SK-N-SH treated with all-trans-retinoic acid at 6 μM for 48 hours (cell line): ENCODE measurements at regions not wholly inside any gene's neighbourhood (a gene's known extent, or its start where the extent isn't known, plus 50 kb on each side); places are given as distances from the start of the nearest gene placed in this dataset.

Experiments used
- ATAC-seq: fragments of 200-7000 bp; cut with Tn5 transposase; 3 replicates; pipeline ENCODE4 v1.9.1; 2020; ENCODE audit warnings: mild to moderate bottlenecking, moderate library complexity
- ARNTL ChIP-seq: fragments of 450-650 bp; formaldehyde crosslinking; IDR thresholded peaks from 2 replicates; pipeline ENCODE4 v1.5.0; 2020; ENCODE audit warnings: low read depth, mild to moderate bottlenecking, moderate library complexity, borderline replicate concordance
- BACH2 ChIP-seq: fragments of 250-450 bp; sonication (Bioruptor Pico); IDR thresholded peaks from 2 replicates; pipeline ENCODE4 v1.9.0; 2021; ENCODE audit warnings: mild to moderate bottlenecking, borderline replicate concordance
- CSDC2 ChIP-seq: fragments of 250-450 bp; sonication (Bioruptor Pico); IDR thresholded peaks from 2 replicates; pipeline ENCODE4 v1.5.0; 2020; ENCODE audit warnings: mild to moderate bottlenecking, moderate library complexity
- ESRRG ChIP-seq: fragments of 250-450 bp; sonication (Bioruptor Pico); IDR thresholded peaks from 2 replicates; pipeline ENCODE4 v1.6.1; 2021; ENCODE audit warnings: mild to moderate bottlenecking
- GLIS3 ChIP-seq: fragments of 250-450 bp; sonication (Bioruptor Pico); IDR thresholded peaks from 2 replicates; pipeline ENCODE4 v1.5.0; 2020; ENCODE audit warnings: mild to moderate bottlenecking, moderate library complexity
- ISL1 ChIP-seq: fragments of 250-450 bp; sonication (Bioruptor Pico); IDR thresholded peaks from 2 replicates; pipeline ENCODE4 v2.1.2; 2022; ENCODE audit warnings: mild to moderate bottlenecking, moderate library complexity
- OSR1 ChIP-seq: fragments of 250-450 bp; sonication (Bioruptor Pico); IDR thresholded peaks from 2 replicates; pipeline ENCODE4 v1.8.0; 2022; ENCODE audit warnings: moderate library complexity, mild to moderate bottlenecking, inconsistent platforms
- PPARA ChIP-seq: fragments of 250-450 bp; sonication (Bioruptor Pico); IDR thresholded peaks from 2 replicates; pipeline ENCODE4 v1.5.0; 2020; ENCODE audit warnings: mild to moderate bottlenecking, borderline replicate concordance
- RARB ChIP-seq: fragments of 250-450 bp; sonication (Bioruptor Pico); IDR thresholded peaks from 2 replicates; pipeline ENCODE4 v1.8.0; 2021; ENCODE audit warnings: mild to moderate bottlenecking, moderate library complexity
- SNAI2 ChIP-seq: fragments of 250-450 bp; sonication (Bioruptor Pico); IDR thresholded peaks from 2 replicates; pipeline ENCODE4 v1.5.0; 2020; ENCODE audit warnings: mild to moderate bottlenecking, moderate library complexity
- TCF4 ChIP-seq: fragments of 250-450 bp; sonication (Bioruptor Pico); IDR thresholded peaks from 2 replicates; pipeline ENCODE4 v1.8.0; 2021; ENCODE audit warnings: mild to moderate bottlenecking, moderate library complexity, borderline replicate concordance
- TOX ChIP-seq: fragments of 250-450 bp; sonication (Bioruptor Pico); IDR thresholded peaks from 2 replicates; pipeline ENCODE4 v1.8.0; 2021; ENCODE audit warnings: mild to moderate bottlenecking, moderate library complexity, borderline replicate concordance
- ZC3H10 ChIP-seq: fragments of 250-450 bp; sonication (Bioruptor Pico); IDR thresholded peaks from 2 replicates; pipeline ENCODE4 v1.5.1; 2021; ENCODE audit warnings: mild to moderate bottlenecking, moderate library complexity
- ZFP3 ChIP-seq: fragments of 250-450 bp; sonication (Bioruptor Pico); IDR thresholded peaks from 2 replicates; pipeline ENCODE4 v1.5.0; 2020; ENCODE audit warnings: mild to moderate bottlenecking, moderate library complexity
- ZFP30 ChIP-seq: fragments of 450-650 bp; formaldehyde crosslinking; IDR thresholded peaks from 2 replicates; pipeline ENCODE4 v1.5.0; 2022; ENCODE audit warnings: mild to moderate bottlenecking, moderate library complexity
- ZNF565 ChIP-seq: fragments of 450-650 bp; formaldehyde crosslinking; conservative IDR thresholded peaks from 2 replicates; pipeline ENCODE4 v1.5.0; 2020; ENCODE audit warnings: low read depth, mild to moderate bottlenecking, moderate library complexity
- TF ChIP-seq, protein P1 (sequence below): fragments of 250-450 bp; sonication (Bioruptor Pico); IDR thresholded peaks from 2 replicates; pipeline ENCODE4 v1.8.0; 2021; ENCODE audit warnings: low read depth, mild to moderate bottlenecking, moderate library complexity, borderline replicate concordance
- TF ChIP-seq, protein P2 (sequence below): fragments of 250-450 bp; sonication (Bioruptor Pico); IDR thresholded peaks from 2 replicates; pipeline ENCODE4 v1.5.1; 2020; ENCODE audit warnings: low read depth, mild to moderate bottlenecking, moderate library complexity
- TF ChIP-seq, protein P3 (sequence below): fragments of 250-450 bp; sonication (Bioruptor Pico); IDR thresholded peaks from 2 replicates; pipeline ENCODE4 v1.5.0; 2020; ENCODE audit warnings: mild to moderate bottlenecking, moderate library complexity
- TF ChIP-seq, protein P4 (sequence below): fragments of 250-450 bp; sonication (Bioruptor Pico); IDR thresholded peaks from 2 replicates; pipeline ENCODE4 v1.8.0; 2020; ENCODE audit warnings: mild to moderate bottlenecking, moderate library complexity, borderline replicate concordance
- TF ChIP-seq, protein P5 (sequence below): fragments of 250-450 bp; sonication (Bioruptor Pico); IDR thresholded peaks from 2 replicates; pipeline ENCODE4 v1.5.1; 2021; ENCODE audit warnings: mild to moderate bottlenecking, moderate library complexity

DNA sequence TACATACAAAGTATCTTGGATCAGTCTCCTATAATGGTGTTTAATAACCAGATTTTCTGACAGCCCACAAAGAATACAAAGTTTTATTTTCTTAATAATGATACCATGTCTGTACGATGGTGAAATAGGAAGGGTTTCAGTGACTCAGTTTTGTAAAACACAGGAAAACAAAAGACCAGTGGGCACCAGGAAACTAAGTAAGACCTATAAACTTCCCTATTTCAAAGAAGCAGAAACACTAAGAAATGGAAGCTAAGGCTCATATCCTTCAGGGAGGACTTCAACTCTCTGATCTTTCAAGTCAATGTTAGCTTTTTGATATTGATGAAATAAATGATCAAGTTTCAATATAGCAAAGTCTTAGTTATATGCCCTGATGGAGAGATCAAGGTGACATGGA lies 196.0 kb downstream of the DUSP6 start:
- no peak for ATAC-seq
- TF ChIP-seq GLIS3: no peak
- TF ChIP-seq CSDC2 (CRISPR knock-in tag): no peak
- TF ChIP-seq ESRRG (CRISPR knock-in tag): no peak
- TF ChIP-seq, protein P1, sequence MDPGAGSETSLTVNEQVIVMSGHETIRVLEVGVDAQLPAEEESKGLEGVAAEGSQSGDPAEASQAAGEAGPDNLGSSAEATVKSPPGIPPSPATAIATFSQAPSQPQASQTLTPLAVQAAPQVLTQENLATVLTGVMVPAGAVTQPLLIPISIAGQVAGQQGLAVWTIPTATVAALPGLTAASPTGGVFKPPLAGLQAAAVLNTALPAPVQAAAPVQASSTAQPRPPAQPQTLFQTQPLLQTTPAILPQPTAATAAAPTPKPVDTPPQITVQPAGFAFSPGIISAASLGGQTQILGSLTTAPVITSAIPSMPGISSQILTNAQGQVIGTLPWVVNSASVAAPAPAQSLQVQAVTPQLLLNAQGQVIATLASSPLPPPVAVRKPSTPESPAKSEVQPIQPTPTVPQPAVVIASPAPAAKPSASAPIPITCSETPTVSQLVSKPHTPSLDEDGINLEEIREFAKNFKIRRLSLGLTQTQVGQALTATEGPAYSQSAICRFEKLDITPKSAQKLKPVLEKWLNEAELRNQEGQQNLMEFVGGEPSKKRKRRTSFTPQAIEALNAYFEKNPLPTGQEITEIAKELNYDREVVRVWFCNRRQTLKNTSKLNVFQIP (CRISPR knock-in tag): no peak
- TF ChIP-seq, protein P2, sequence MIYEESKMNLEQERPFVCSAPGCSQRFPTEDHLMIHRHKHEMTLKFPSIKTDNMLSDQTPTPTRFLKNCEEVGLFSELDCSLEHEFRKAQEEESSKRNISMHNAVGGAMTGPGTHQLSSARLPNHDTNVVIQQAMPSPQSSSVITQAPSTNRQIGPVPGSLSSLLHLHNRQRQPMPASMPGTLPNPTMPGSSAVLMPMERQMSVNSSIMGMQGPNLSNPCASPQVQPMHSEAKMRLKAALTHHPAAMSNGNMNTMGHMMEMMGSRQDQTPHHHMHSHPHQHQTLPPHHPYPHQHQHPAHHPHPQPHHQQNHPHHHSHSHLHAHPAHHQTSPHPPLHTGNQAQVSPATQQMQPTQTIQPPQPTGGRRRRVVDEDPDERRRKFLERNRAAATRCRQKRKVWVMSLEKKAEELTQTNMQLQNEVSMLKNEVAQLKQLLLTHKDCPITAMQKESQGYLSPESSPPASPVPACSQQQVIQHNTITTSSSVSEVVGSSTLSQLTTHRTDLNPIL (CRISPR knock-in tag): no peak
- no peak for TF ChIP-seq TOX (CRISPR knock-in tag)
- TF ChIP-seq ARNTL: no peak
- no peak for TF ChIP-seq ZNF565 (CRISPR knock-in tag)
- no peak for TF ChIP-seq ZFP30 (CRISPR knock-in tag)
- TF ChIP-seq OSR1 (CRISPR knock-in tag): no peak
- TF ChIP-seq, protein P3, sequence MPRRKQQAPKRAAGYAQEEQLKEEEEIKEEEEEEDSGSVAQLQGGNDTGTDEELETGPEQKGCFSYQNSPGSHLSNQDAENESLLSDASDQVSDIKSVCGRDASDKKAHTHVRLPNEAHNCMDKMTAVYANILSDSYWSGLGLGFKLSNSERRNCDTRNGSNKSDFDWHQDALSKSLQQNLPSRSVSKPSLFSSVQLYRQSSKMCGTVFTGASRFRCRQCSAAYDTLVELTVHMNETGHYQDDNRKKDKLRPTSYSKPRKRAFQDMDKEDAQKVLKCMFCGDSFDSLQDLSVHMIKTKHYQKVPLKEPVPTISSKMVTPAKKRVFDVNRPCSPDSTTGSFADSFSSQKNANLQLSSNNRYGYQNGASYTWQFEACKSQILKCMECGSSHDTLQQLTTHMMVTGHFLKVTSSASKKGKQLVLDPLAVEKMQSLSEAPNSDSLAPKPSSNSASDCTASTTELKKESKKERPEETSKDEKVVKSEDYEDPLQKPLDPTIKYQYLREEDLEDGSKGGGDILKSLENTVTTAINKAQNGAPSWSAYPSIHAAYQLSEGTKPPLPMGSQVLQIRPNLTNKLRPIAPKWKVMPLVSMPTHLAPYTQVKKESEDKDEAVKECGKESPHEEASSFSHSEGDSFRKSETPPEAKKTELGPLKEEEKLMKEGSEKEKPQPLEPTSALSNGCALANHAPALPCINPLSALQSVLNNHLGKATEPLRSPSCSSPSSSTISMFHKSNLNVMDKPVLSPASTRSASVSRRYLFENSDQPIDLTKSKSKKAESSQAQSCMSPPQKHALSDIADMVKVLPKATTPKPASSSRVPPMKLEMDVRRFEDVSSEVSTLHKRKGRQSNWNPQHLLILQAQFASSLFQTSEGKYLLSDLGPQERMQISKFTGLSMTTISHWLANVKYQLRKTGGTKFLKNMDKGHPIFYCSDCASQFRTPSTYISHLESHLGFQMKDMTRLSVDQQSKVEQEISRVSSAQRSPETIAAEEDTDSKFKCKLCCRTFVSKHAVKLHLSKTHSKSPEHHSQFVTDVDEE (CRISPR knock-in tag): no peak
- no peak for TF ChIP-seq ISL1 (CRISPR knock-in tag)
- TF ChIP-seq, protein P4, sequence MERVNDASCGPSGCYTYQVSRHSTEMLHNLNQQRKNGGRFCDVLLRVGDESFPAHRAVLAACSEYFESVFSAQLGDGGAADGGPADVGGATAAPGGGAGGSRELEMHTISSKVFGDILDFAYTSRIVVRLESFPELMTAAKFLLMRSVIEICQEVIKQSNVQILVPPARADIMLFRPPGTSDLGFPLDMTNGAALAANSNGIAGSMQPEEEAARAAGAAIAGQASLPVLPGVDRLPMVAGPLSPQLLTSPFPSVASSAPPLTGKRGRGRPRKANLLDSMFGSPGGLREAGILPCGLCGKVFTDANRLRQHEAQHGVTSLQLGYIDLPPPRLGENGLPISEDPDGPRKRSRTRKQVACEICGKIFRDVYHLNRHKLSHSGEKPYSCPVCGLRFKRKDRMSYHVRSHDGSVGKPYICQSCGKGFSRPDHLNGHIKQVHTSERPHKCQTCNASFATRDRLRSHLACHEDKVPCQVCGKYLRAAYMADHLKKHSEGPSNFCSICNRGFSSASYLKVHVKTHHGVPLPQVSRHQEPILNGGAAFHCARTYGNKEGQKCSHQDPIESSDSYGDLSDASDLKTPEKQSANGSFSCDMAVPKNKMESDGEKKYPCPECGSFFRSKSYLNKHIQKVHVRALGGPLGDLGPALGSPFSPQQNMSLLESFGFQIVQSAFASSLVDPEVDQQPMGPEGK: no peak
- TF ChIP-seq RARB (CRISPR knock-in tag): no peak
- no peak for TF ChIP-seq TCF4 (CRISPR knock-in tag)
- TF ChIP-seq, protein P5, sequence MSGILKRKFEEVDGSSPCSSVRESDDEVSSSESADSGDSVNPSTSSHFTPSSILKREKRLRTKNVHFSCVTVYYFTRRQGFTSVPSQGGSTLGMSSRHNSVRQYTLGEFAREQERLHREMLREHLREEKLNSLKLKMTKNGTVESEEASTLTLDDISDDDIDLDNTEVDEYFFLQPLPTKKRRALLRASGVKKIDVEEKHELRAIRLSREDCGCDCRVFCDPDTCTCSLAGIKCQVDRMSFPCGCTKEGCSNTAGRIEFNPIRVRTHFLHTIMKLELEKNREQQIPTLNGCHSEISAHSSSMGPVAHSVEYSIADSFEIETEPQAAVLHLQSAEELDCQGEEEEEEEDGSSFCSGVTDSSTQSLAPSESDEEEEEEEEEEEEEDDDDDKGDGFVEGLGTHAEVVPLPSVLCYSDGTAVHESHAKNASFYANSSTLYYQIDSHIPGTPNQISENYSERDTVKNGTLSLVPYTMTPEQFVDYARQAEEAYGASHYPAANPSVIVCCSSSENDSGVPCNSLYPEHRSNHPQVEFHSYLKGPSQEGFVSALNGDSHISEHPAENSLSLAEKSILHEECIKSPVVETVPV (CRISPR knock-in tag): no peak
- no peak for TF ChIP-seq SNAI2
- TF ChIP-seq PPARA (CRISPR knock-in tag): no peak
- no peak for TF ChIP-seq ZC3H10 (CRISPR knock-in tag)
- no peak for TF ChIP-seq ZFP3 (CRISPR knock-in tag)

DNA sequence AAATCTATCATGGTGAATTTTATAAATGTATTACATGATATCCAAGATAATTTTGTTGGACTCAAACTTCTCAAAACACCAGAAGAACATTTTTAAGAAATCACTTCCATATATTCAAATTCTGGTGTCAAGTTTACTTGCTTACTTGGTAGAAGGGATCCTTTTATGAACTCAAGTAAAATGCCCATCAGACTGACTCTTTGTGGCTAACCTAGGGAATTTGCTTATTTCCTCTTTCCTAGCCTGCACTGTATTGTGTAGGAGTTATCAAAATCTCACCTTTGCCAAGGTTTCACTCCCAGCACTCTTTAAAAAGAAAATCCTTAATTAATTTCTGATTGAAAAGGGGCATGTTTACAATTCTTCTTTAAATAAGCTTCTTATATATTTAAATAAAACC lies 196.5 kb downstream of the DUSP6 start:
- no peak for ATAC-seq
- TF ChIP-seq, protein P1 (CRISPR knock-in tag): no peak
- TF ChIP-seq ARNTL (no peak), TCF4 (CRISPR knock-in tag) (no peak), BACH2 (CRISPR knock-in tag) (no peak), ISL1 (CRISPR knock-in tag) (no peak)
- TF ChIP-seq, protein P5 (CRISPR knock-in tag): no peak
- TF ChIP-seq, all 23 proteins: peak for 0
